GM23338 (cell line): ENCODE measurements at regions not wholly inside any gene's neighbourhood (a gene's known extent, or its start where the extent isn't known, plus 50 kb on each side); places are given as distances from the start of the nearest gene placed in this dataset.

Source experiments
- ATAC-seq: fragments of 200-7000 bp; cut with Tn5 transposase; 3 replicates; pipeline ENCODE4 v1.9.1; 2020
- DNase-seq: peaks from one replicate; pipeline ENCODE4 v3.0.0-alpha.2; 2015; ENCODE audit warnings: low spot score
- H2AFZ ChIP-seq: fragments of 200-600 bp; sonication (generic); 2 replicates; pipeline ENCODE4 v1.8.0; 2016; ENCODE audit warnings: antibody characterized with exemption, mild to moderate bottlenecking, moderate library complexity
- H3F3A ChIP-seq: fragments of 200-600 bp; sonication (generic); replicated peaks from 2 replicates; pipeline ENCODE4 v1.8.0; 2017; ENCODE audit warnings: antibody characterized with exemption, mixed run types, low read depth
- H3K27ac ChIP-seq: fragments of 200-600 bp; sonication (generic); 2 replicates; pipeline ENCODE4 v1.6.1; 2016; ENCODE audit warnings: low read depth
- H3K27me3 ChIP-seq: fragments of 200-600 bp; sonication (generic); 2 replicates; pipeline ENCODE4 v1.8.0; 2016; ENCODE audit warnings: mild to moderate bottlenecking, mixed run types, moderate library complexity; ENCODE audit not compliant: insufficient read depth
- H3K36me3 ChIP-seq: fragments of 200-600 bp; sonication (generic); 2 replicates; pipeline ENCODE4 v1.8.0; 2016; ENCODE audit warnings: mild to moderate bottlenecking; ENCODE audit not compliant: insufficient read depth
- H3K4me1 ChIP-seq: fragments of 200-600 bp; sonication (generic); 2 replicates; pipeline ENCODE4 v1.8.0; 2016; ENCODE audit warnings: mild to moderate bottlenecking, moderate library complexity; ENCODE audit not compliant: insufficient read depth
- H3K4me2 ChIP-seq: fragments of 200-600 bp; sonication (generic); 2 replicates; pipeline ENCODE4 v1.7.1; 2017; ENCODE audit warnings: mixed run types
- H3K4me3 ChIP-seq: fragments of 200-600 bp; sonication (generic); 2 replicates; pipeline ENCODE4 v1.6.1; 2016; ENCODE audit warnings: mixed run types
- H3K79me2 ChIP-seq: fragments of 200-600 bp; sonication (generic); replicated peaks from 2 replicates; pipeline ENCODE4 v1.8.0; 2017; ENCODE audit warnings: mild to moderate bottlenecking; ENCODE audit not compliant: insufficient read depth
- H3K9me2 ChIP-seq: fragments of 200-600 bp; sonication (generic); 2 replicates; pipeline ENCODE4 v1.8.0; 2017; ENCODE audit not compliant: insufficient read depth
- H4K20me1 ChIP-seq: fragments of 200-600 bp; sonication (generic); replicated peaks from 2 replicates; pipeline ENCODE4 v1.8.0; 2017; ENCODE audit warnings: mild to moderate bottlenecking; ENCODE audit not compliant: insufficient read depth
- H3K27ac Mint-ChIP-seq: 2 replicates; pipeline ENCODE4 v1.8.0; 2020; ENCODE audit warnings: inconsistent platforms, mild to moderate bottlenecking, moderate library complexity, mixed read lengths
- H3K27me3 Mint-ChIP-seq: 3 replicates; pipeline ENCODE4 v1.8.0; 2022; ENCODE audit warnings: low read depth, mild to moderate bottlenecking, moderate library complexity, mixed read lengths, inconsistent platforms; ENCODE audit not compliant: insufficient read depth, poor library complexity
- H3K36me3 Mint-ChIP-seq: 3 replicates; pipeline ENCODE4 v1.8.0; 2021; ENCODE audit warnings: low read depth, mild to moderate bottlenecking, inconsistent platforms, moderate library complexity, mixed read lengths
- H3K4me1 Mint-ChIP-seq: 3 replicates; pipeline ENCODE4 v1.8.0; 2020; ENCODE audit warnings: mild to moderate bottlenecking, inconsistent platforms, mixed read lengths
- H3K4me3 Mint-ChIP-seq: 3 replicates; pipeline ENCODE4 v1.8.0; 2021; ENCODE audit warnings: moderate library complexity, mild to moderate bottlenecking, inconsistent platforms, mixed read lengths
- H3K9me3 Mint-ChIP-seq: 3 replicates; pipeline ENCODE4 v1.8.0; 2020; ENCODE audit warnings: moderate library complexity, mild to moderate bottlenecking, inconsistent platforms, mixed read lengths
- CREB1 ChIP-seq: fragments of 250-450 bp; sonication (Bioruptor Pico); IDR thresholded peaks from 2 replicates; pipeline ENCODE4 v1.5.0; 2020; ENCODE audit warnings: low read depth, mild to moderate bottlenecking, moderate library complexity
- EZH2phosphoT487 ChIP-seq: fragments of 200-600 bp; sonication (generic); IDR thresholded peaks from one replicate; pipeline ENCODE4 v1.8.1; 2018; ENCODE audit warnings: antibody characterized with exemption; ENCODE audit not compliant: unreplicated experiment
- JUNB ChIP-seq: IDR thresholded peaks from one replicate; pipeline ENCODE4 v1.6.1; 2016; ENCODE audit warnings: antibody characterized with exemption; ENCODE audit not compliant: unreplicated experiment
- NANOG ChIP-seq: IDR thresholded peaks from 2 replicates; pipeline ENCODE4 v1.6.1; 2016; ENCODE audit warnings: antibody characterized with exemption, borderline replicate concordance
- POLR2AphosphoS5 ChIP-seq: IDR thresholded peaks from 2 replicates; pipeline ENCODE4 v1.6.1; 2016; ENCODE audit warnings: antibody characterized with exemption, low read depth
- STAT1 ChIP-seq: IDR thresholded peaks from one replicate; pipeline ENCODE4 v1.6.1; 2016; ENCODE audit warnings: antibody characterized with exemption; ENCODE audit not compliant: unreplicated experiment
- ZNF331 ChIP-seq: fragments of 250-450 bp; sonication (Bioruptor Pico); IDR thresholded peaks from 2 replicates; pipeline ENCODE4 v1.5.0; 2020; ENCODE audit warnings: low read depth, mild to moderate bottlenecking, moderate library complexity
- TF ChIP-seq, protein P1 (sequence below): IDR thresholded peaks from one replicate; pipeline ENCODE4 v1.6.1; 2018; ENCODE audit warnings: antibody characterized with exemption; ENCODE audit not compliant: unreplicated experiment
- TF ChIP-seq, protein P2 (sequence below): IDR thresholded peaks from 2 replicates; pipeline ENCODE4 v1.6.1; 2016; ENCODE audit warnings: antibody characterized with exemption
- TF ChIP-seq, protein P3 (sequence below): fragments of 250-450 bp; sonication (Bioruptor Pico); IDR thresholded peaks from 2 replicates; pipeline ENCODE4 v1.5.0; 2020; ENCODE audit warnings: mild to moderate bottlenecking, moderate library complexity
- TF ChIP-seq, protein P4 (sequence below), 2 experiments: fragments of 200-600 bp in 1 of 2; sonication (generic) in 1 of 2; conservative IDR thresholded peaks; 2 replicates each; pipeline versions ENCODE4 v1.5.1 to v1.6.1; 2016 to 2017; ENCODE audit warnings: antibody characterized with exemption in 2 of 2, low read depth in 2 of 2, mild to moderate bottlenecking in 2 of 2, moderate library complexity in 1 of 2

DNA sequence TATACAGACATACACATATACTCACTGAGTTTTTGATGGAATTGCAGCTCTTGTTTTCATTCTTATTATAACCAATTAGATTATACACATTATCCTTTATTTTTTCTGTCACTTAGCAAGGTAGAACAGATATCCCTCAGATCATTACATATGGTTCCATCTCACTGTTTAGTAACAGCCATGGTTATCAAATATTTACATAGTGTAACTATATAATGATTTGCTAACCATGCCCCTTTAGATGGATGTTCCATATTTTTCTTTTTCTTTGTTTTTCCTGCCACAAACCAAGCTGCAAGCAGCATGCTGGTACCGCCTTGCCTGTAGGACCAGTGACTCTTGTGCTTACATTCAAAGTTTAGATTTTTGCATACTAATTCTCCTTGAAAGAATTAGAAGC, 163.4 kb upstream of the NFE2L3 start (continued):
- TF ChIP-seq, protein P1, sequence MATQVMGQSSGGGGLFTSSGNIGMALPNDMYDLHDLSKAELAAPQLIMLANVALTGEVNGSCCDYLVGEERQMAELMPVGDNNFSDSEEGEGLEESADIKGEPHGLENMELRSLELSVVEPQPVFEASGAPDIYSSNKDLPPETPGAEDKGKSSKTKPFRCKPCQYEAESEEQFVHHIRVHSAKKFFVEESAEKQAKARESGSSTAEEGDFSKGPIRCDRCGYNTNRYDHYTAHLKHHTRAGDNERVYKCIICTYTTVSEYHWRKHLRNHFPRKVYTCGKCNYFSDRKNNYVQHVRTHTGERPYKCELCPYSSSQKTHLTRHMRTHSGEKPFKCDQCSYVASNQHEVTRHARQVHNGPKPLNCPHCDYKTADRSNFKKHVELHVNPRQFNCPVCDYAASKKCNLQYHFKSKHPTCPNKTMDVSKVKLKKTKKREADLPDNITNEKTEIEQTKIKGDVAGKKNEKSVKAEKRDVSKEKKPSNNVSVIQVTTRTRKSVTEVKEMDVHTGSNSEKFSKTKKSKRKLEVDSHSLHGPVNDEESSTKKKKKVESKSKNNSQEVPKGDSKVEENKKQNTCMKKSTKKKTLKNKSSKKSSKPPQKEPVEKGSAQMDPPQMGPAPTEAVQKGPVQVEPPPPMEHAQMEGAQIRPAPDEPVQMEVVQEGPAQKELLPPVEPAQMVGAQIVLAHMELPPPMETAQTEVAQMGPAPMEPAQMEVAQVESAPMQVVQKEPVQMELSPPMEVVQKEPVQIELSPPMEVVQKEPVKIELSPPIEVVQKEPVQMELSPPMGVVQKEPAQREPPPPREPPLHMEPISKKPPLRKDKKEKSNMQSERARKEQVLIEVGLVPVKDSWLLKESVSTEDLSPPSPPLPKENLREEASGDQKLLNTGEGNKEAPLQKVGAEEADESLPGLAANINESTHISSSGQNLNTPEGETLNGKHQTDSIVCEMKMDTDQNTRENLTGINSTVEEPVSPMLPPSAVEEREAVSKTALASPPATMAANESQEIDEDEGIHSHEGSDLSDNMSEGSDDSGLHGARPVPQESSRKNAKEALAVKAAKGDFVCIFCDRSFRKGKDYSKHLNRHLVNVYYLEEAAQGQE = no peak
- TF ChIP-seq EZH2phosphoT487 (no peak), POLR2AphosphoS5 (no peak)
- TF ChIP-seq, protein P2, sequence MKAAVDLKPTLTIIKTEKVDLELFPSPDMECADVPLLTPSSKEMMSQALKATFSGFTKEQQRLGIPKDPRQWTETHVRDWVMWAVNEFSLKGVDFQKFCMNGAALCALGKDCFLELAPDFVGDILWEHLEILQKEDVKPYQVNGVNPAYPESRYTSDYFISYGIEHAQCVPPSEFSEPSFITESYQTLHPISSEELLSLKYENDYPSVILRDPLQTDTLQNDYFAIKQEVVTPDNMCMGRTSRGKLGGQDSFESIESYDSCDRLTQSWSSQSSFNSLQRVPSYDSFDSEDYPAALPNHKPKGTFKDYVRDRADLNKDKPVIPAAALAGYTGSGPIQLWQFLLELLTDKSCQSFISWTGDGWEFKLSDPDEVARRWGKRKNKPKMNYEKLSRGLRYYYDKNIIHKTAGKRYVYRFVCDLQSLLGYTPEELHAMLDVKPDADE = no peak

DNA sequence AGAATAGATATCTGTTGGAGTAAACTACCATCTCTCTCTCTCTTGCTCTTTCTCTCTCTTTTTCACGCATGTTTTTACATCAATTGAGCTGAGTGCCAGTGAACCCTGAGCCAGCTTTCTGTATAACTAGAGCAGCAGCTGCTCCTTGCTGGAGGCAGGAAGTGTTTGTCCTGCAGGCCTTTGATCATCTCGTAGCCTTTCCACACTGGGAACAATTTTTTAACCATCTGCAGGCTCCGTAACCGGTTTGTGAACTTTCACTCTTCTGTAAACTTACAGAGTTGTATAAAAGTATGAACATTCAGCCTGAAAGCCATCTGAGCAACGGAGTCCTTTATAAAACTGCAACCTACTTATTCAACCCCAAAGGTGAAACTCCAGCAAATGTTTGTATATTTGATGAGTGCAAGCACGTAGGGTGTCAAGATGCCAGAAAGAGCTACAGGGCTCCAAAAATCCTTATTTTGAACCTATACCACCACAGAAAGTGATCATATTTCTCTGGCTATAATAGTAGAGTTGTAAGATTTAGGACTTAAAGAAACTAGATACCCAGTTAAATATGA, 162.8 kb upstream of the NFE2L3 start:
- ATAC-seq = no peak
- H2AFZ ChIP-seq = no peak overlapping the region
- TF ChIP-seq, protein P3, sequence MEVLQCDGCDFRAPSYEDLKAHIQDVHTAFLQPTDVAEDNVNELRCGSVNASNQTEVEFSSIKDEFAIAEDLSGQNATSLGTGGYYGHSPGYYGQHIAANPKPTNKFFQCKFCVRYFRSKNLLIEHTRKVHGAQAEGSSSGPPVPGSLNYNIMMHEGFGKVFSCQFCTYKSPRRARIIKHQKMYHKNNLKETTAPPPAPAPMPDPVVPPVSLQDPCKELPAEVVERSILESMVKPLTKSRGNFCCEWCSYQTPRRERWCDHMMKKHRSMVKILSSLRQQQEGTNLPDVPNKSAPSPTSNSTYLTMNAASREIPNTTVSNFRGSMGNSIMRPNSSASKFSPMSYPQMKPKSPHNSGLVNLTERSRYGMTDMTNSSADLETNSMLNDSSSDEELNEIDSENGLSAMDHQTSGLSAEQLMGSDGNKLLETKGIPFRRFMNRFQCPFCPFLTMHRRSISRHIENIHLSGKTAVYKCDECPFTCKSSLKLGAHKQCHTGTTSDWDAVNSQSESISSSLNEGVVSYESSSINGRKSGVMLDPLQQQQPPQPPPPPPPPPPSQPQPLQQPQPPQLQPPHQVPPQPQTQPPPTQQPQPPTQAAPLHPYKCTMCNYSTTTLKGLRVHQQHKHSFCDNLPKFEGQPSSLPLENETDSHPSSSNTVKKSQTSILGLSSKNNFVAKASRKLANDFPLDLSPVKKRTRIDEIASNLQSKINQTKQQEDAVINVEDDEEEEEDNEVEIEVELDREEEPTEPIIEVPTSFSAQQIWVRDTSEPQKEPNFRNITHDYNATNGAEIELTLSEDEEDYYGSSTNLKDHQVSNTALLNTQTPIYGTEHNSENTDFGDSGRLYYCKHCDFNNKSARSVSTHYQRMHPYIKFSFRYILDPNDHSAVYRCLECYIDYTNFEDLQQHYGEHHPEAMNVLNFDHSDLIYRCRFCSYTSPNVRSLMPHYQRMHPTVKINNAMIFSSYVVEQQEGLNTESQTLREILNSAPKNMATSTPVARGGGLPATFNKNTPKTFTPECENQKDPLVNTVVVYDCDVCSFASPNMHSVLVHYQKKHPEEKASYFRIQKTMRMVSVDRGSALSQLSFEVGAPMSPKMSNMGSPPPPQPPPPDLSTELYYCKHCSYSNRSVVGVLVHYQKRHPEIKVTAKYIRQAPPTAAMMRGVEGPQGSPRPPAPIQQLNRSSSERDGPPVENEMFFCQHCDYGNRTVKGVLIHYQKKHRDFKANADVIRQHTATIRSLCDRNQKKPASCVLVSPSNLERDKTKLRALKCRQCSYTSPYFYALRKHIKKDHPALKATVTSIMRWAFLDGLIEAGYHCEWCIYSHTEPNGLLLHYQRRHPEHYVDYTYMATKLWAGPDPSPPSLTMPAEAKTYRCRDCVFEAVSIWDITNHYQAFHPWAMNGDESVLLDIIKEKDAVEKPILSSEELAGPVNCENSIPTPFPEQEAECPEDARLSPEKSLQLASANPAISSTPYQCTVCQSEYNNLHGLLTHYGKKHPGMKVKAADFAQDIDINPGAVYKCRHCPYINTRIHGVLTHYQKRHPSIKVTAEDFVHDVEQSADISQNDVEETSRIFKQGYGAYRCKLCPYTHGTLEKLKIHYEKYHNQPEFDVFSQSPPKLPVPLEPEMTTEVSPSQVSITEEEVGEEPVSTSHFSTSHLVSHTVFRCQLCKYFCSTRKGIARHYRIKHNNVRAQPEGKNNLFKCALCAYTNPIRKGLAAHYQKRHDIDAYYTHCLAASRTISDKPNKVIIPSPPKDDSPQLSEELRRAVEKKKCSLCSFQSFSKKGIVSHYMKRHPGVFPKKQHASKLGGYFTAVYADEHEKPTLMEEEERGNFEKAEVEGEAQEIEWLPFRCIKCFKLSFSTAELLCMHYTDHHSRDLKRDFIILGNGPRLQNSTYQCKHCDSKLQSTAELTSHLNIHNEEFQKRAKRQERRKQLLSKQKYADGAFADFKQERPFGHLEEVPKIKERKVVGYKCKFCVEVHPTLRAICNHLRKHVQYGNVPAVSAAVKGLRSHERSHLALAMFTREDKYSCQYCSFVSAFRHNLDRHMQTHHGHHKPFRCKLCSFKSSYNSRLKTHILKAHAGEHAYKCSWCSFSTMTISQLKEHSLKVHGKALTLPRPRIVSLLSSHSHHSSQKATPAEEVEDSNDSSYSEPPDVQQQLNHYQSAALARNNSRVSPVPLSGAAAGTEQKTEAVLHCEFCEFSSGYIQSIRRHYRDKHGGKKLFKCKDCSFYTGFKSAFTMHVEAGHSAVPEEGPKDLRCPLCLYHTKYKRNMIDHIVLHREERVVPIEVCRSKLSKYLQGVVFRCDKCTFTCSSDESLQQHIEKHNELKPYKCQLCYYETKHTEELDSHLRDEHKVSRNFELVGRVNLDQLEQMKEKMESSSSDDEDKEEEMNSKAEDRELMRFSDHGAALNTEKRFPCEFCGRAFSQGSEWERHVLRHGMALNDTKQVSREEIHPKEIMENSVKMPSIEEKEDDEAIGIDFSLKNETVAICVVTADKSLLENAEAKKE = no peak
- TF ChIP-seq ZNF331 (CRISPR knock-in tag) = no peak
- TF ChIP-seq, protein P4, sequence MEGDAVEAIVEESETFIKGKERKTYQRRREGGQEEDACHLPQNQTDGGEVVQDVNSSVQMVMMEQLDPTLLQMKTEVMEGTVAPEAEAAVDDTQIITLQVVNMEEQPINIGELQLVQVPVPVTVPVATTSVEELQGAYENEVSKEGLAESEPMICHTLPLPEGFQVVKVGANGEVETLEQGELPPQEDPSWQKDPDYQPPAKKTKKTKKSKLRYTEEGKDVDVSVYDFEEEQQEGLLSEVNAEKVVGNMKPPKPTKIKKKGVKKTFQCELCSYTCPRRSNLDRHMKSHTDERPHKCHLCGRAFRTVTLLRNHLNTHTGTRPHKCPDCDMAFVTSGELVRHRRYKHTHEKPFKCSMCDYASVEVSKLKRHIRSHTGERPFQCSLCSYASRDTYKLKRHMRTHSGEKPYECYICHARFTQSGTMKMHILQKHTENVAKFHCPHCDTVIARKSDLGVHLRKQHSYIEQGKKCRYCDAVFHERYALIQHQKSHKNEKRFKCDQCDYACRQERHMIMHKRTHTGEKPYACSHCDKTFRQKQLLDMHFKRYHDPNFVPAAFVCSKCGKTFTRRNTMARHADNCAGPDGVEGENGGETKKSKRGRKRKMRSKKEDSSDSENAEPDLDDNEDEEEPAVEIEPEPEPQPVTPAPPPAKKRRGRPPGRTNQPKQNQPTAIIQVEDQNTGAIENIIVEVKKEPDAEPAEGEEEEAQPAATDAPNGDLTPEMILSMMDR (conservative IDR thresholded peaks at IDR 0.05; ENCODE audit: low read depth in 2 of 2) = no peak
- TF ChIP-seq EZH2phosphoT487 = no peak
- TF ChIP-seq, protein P2 = no peak
- TF ChIP-seq NANOG = no peak
- no peak for TF ChIP-seq STAT1
- no peak for TF ChIP-seq JUNB
- TF ChIP-seq CREB1 (CRISPR knock-in tag) = no peak

More for the DNA sequence above, 162.8 kb upstream of the NFE2L3 start:
- Histone ChIP-seq H3K79me2 (no peaks in the 10 kb centered on the region), H3K27ac (no peak overlapping the region), H3F3A (no peaks in the 10 kb centered on the region), H4K20me1 (no peaks in the 10 kb centered on the region), H3K9me2 (no peaks in the 10 kb centered on the region), H3K4me2 (no peak overlapping the region), H3K4me3 (no peak overlapping the region), H3K4me1 (no peaks in the 10 kb centered on the region), H3K36me3 (no peaks in the 10 kb centered on the region), H3K27me3 (no peaks in the 10 kb centered on the region)
- H3K4me1 Mint-ChIP-seq = peaks cover 3% of the 10 kb centered on the region; the same call in 1 of the 3 replicates
- no peak overlapping the region for H3K4me3 Mint-ChIP-seq
- no peaks in the 10 kb centered on the region for H3K27me3 Mint-ChIP-seq
- H3K9me3 Mint-ChIP-seq = no peaks in the 10 kb centered on the region
- no peak overlapping the region for H3K27ac Mint-ChIP-seq
- no peaks in the 10 kb centered on the region for H3K36me3 Mint-ChIP-seq
- no peak for DNase-seq
